GM06990 (cell line): ENCODE measurements at regions not wholly inside any gene's neighbourhood (a gene's known extent, or its start where the extent isn't known, plus 50 kb on each side); places are given as distances from the start of the nearest gene placed in this dataset.

Experiments
- DNase-seq: peaks from one replicate; pipeline ENCODE4 v3.0.0-alpha.2; 2011; ENCODE audit not compliant: insufficient read length; ENCODE audit errors: extremely low read depth
- H3K27me3 ChIP-seq: replicated peaks from 2 replicates; pipeline ENCODE4 v1.6.0; 2011; ENCODE audit warnings: low read length; ENCODE audit not compliant: control insufficient read depth, insufficient read depth
- H3K36me3 ChIP-seq: 2 replicates; pipeline ENCODE4 v1.5.1; 2011; ENCODE audit warnings: low read length; ENCODE audit not compliant: control insufficient read depth, insufficient read depth
- H3K4me3 ChIP-seq: replicated peaks from 2 replicates; pipeline ENCODE4 v1.5.1; 2011; ENCODE audit warnings: low read depth, mild to moderate bottlenecking, control low read depth, low read length
- CTCF ChIP-seq: IDR thresholded peaks from 2 replicates; pipeline ENCODE4 v1.5.1; 2011; ENCODE audit warnings: low read length, control low read depth, mild to moderate bottlenecking, inconsistent platforms; ENCODE audit not compliant: insufficient read depth, poor library complexity, severe bottlenecking

- Histone ChIP-seq H3K4me3 (no peak overlapping the region), H3K36me3 (no peaks in the 10 kb centered on the region), H3K27me3 (no peaks in the 10 kb centered on the region; the same call in 1 of the 2 replicates)
- no peak for DNase-seq
- TF ChIP-seq CTCF, result no peak
These were observed 61.6 kb upstream of the HPCAL1 start for GRCh38 chr2:10240911-10241610.

- no peak overlapping the region for H3K4me3 ChIP-seq
- no peak for DNase-seq
- H3K27me3 ChIP-seq, result no peaks in the 10 kb centered on the region; the same call in 1 of the 2 replicates
- TF ChIP-seq CTCF, result no peak
- H3K36me3 ChIP-seq, result no peaks in the 10 kb centered on the region
These were observed 60.9 kb upstream of the HPCAL1 start for GRCh38 chr2:10241641-10242430.

GRCh38 chr2:10242451-10242850 is 60.3 kb upstream of the HPCAL1 start:
- Histone ChIP-seq H3K36me3 (no peaks in the 10 kb centered on the region), H3K4me3 (no peak overlapping the region), H3K27me3 (no peaks in the 10 kb centered on the region; the same call in 1 of the 2 replicates)
- no peak for TF ChIP-seq CTCF
- DNase-seq, result no peak

- no peak for DNase-seq
- Histone ChIP-seq H3K27me3 (no peaks in the 10 kb centered on the region), H3K36me3 (no peaks in the 10 kb centered on the region), H3K4me3 (no peak overlapping the region)
- TF ChIP-seq CTCF, result no peak
These were observed 59.4 kb upstream of the HPCAL1 start for GRCh38 chr2:10242998-10243925.

GRCh38 chr2:10243926-10244270 is 58.8 kb upstream of the HPCAL1 start:
- TF ChIP-seq CTCF, result no peak
- no peaks in the 10 kb centered on the region for H3K27me3 ChIP-seq
- no peaks in the 10 kb centered on the region for H3K36me3 ChIP-seq
- no peak overlapping the region for H3K4me3 ChIP-seq
- DNase-seq, result no peak
